Bronchial epithelial cell (primary cell): ENCODE measurements at regions not wholly inside any gene's neighbourhood (a gene's known extent, or its start where the extent isn't known, plus 50 kb on each side); places are given as distances from the start of the nearest gene placed in this dataset.

Experiments
- DNase-seq: peaks from one replicate; pipeline ENCODE4 v3.0.0-alpha.2; 2010; ENCODE audit warnings: low read depth
- FAIRE-seq: peaks from 2 replicates; lab custom pipeline; 2011; peaks lifted over from hg19 to GRCh38; lab: Jason Lieb, UNC
- H3K27me3 ChIP-seq: 2 replicates; pipeline ENCODE4 v1.5.1; 2011; ENCODE audit warnings: low read length; ENCODE audit not compliant: control insufficient read depth, insufficient read depth
- H3K36me3 ChIP-seq: 2 replicates; pipeline ENCODE4 v1.5.1; 2011; ENCODE audit warnings: low read length; ENCODE audit not compliant: control insufficient read depth, insufficient read depth
- H3K4me3 ChIP-seq: 2 replicates; pipeline ENCODE4 v1.5.1; 2011; ENCODE audit warnings: mild to moderate bottlenecking, low read depth, low read length, control low read depth
- CTCF ChIP-seq: IDR thresholded peaks from 2 replicates; pipeline ENCODE4 v1.5.1; 2011; ENCODE audit warnings: mild to moderate bottlenecking, moderate library complexity, low read length, control low read depth, inconsistent platforms; ENCODE audit not compliant: insufficient read depth, severe bottlenecking

- FAIRE-seq (no peak), DNase-seq (peak; percentile 44)
- Histone ChIP-seq H3K27me3 (no peaks in the 10 kb centered on the region), H3K36me3 (no peaks in the 10 kb centered on the region), H3K4me3 (no peak overlapping the region)
- no peak for TF ChIP-seq CTCF
Measured at GRCh38 chr16:52035436-52035835, 511.5 kb downstream of the TOX3 start.

DNA sequence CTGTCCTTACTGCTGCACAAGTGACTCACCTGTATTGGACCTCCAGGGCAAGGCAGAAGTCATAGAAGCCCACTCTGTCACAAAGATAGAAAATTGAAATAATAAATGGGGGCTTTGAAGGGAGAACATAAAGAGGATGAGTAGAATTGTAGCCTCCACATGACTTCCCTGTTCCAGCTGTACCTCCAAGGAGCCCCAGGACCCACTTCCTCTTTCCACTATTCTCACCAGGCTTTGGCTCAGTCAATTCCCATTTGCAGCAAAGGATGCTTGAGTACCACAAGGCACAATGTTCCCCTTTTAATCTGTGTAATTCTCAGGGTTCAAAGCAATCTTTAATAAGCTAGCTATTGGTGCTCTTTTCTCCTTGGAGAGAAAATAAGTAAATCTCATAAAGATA lies 512.1 kb downstream of the TOX3 start:
- DNase-seq (no peak), FAIRE-seq (no peak)
- H3K4me3 ChIP-seq = no peak overlapping the region
- no peaks in the 10 kb centered on the region for H3K27me3 ChIP-seq
- no peaks in the 10 kb centered on the region for H3K36me3 ChIP-seq
- TF ChIP-seq CTCF = no peak

DNA sequence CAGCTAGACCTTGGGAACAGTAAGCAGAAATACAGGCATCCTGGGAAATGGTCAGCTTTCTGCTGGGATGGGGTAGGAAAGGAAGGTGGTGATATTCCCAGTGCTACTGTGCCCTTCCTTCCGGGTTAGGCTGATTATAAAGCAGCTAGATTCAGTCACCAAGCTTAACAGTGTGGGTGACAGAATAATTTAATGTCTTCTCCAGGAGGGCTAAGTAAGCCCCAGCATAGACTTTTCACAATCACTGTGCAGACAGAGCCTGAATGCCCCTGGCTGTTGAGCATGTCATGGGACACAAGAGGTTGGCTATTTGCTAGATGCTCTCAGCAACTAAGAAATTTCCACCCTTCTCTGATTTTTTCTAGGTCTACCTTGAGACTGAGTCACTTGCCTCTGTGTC lies 513.0 kb downstream of the TOX3 start:
- no peak for TF ChIP-seq CTCF
- Histone ChIP-seq H3K36me3 (no peaks in the 10 kb centered on the region), H3K27me3 (no peaks in the 10 kb centered on the region), H3K4me3 (no peak overlapping the region)
- DNase-seq (no peak), FAIRE-seq (no peak)

DNA sequence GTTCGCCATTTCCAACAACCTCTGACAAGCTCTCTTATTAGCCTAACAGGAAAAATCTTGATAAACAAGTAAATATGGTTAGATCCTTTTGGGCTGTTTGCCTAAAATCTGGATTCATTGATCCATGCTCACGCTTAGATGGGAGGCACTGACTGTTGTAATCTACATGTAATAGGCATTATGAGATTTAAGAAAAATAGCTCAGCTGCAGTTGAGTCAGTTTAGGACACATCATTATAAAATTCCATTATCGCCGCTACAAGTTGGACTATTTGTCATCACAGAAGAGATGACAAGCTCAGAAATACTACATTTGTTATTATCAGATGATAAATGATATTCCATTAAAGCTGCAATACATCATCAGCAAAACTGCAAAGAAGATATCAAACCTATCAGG lies 524.0 kb downstream of the TOX3 start:
- no peak for TF ChIP-seq CTCF
- no peak for FAIRE-seq
- no peak for DNase-seq
- Histone ChIP-seq H3K36me3 (no peaks in the 10 kb centered on the region), H3K4me3 (no peak overlapping the region), H3K27me3 (no peaks in the 10 kb centered on the region)

- no peak for TF ChIP-seq CTCF
- no peaks in the 10 kb centered on the region for H3K36me3 ChIP-seq
- DNase-seq = no peak
- H3K27me3 ChIP-seq = no peaks in the 10 kb centered on the region
- no peak overlapping the region for H3K4me3 ChIP-seq
- FAIRE-seq = no peak
Measured at GRCh38 chr16:52022177-52022576, 524.8 kb downstream of the TOX3 start.

DNA sequence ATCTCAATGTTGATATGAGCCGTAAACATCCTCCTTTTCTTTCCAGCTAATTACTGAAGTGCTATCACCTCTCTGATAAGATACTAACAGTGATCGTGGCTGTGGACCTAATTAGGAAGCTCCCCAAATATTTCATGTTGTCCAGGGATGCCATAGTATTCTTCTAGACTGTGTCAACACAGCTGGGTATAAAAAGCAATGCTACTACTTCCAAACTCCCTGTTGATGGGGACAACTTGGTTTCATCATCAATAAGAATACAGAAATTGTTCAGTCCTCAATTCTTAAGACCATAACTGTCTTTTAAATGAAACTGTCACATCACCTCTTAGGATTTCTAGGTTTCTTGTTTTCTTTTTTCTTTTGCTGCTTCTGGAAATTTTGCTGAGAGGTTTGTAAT lies 530.6 kb downstream of the TOX3 start:
- Histone ChIP-seq H3K36me3 (no peaks in the 10 kb centered on the region), H3K4me3 (no peak overlapping the region), H3K27me3 (no peaks in the 10 kb centered on the region)
- DNase-seq = no peak
- TF ChIP-seq CTCF = no peak
- FAIRE-seq = no peak
